OCI-LY7 (cell line): ENCODE measurements at regions not wholly inside any gene's neighbourhood (a gene's known extent, or its start where the extent isn't known, plus 50 kb on each side); places are given as distances from the start of the nearest gene placed in this dataset.

ENCODE experiments used
- BruUV-seq: library from RNA; stranded (reverse); fragments of 400-500 nt; replicated peaks from 2 replicates; lab custom pipeline; 2021; lab: Mats Ljungman, UMichigan
- CTCF ChIA-PET: fragments of 300-600 bp; sonication (Branson Sonifier 250); formaldehyde crosslinking; loops from one replicate; lab custom pipeline; 2022; ENCODE audit warnings: antibody characterized with exemption; ENCODE audit not compliant: unreplicated experiment; lab: Charles Lee
- POLR2A ChIA-PET: fragments of 300-600 bp; sonication (Branson Sonifier 250); formaldehyde crosslinking; loops from one replicate; lab custom pipeline; 2022; ENCODE audit warnings: antibody characterized with exemption; lab: Charles Lee
- DNase-seq: peaks from one replicate; pipeline ENCODE4 v3.0.0-alpha.2; 2015; ENCODE audit warnings: low spot score
- H2AFZ ChIP-seq: fragments of 200-600 bp; sonication (generic), shearing (Covaris generic); 2 replicates; pipeline ENCODE4 v1.6.1; 2014; ENCODE audit warnings: mild to moderate bottlenecking, antibody characterized with exemption, low read length, moderate library complexity
- H3K27ac ChIP-seq: fragments of 200-600 bp; sonication (generic); 2 replicates; pipeline ENCODE4 v1.5.1; 2014; ENCODE audit warnings: mixed run types, low read depth, mild to moderate bottlenecking, moderate library complexity, low read length, inconsistent platforms; ENCODE audit not compliant: poor library complexity, severe bottlenecking
- H3K36me3 ChIP-seq: fragments of 200-600 bp; sonication (generic); 2 replicates; pipeline ENCODE4 v1.6.1; 2014; ENCODE audit warnings: mild to moderate bottlenecking, antibody characterized with exemption, low read length, moderate library complexity, mixed read lengths; ENCODE audit not compliant: insufficient read depth
- H3K4me1 ChIP-seq: fragments of 200-600 bp; sonication (generic); 2 replicates; pipeline ENCODE4 v1.5.1; 2014; ENCODE audit warnings: mild to moderate bottlenecking, low read length; ENCODE audit not compliant: insufficient read depth, poor library complexity, severe bottlenecking
- H3K4me2 ChIP-seq: fragments of 200-600 bp; sonication (generic); 2 replicates; pipeline ENCODE4 v1.6.1; 2014; ENCODE audit warnings: mild to moderate bottlenecking, low read length
- H3K4me3 ChIP-seq: fragments of 200-600 bp; sonication (generic); 2 replicates; pipeline ENCODE4 v1.5.1; 2014; ENCODE audit warnings: mild to moderate bottlenecking, low read depth, low read length; ENCODE audit not compliant: poor library complexity, severe bottlenecking
- H3K79me2 ChIP-seq: fragments of 200-600 bp; sonication (generic); 2 replicates; pipeline ENCODE4 v1.6.1; 2016; ENCODE audit warnings: low read depth, mild to moderate bottlenecking, low read length, moderate library complexity, mixed read lengths; ENCODE audit not compliant: insufficient read depth
- H3K9me2 ChIP-seq: fragments of 200-600 bp; sonication (generic); 2 replicates; pipeline ENCODE4 v1.6.1; 2016; ENCODE audit warnings: mild to moderate bottlenecking, low read length, mixed read lengths; ENCODE audit not compliant: insufficient read depth
- H3K9me3 ChIP-seq: fragments of 200-600 bp; sonication (generic); 2 replicates; pipeline ENCODE4 v1.6.1; 2014; ENCODE audit warnings: mild to moderate bottlenecking, mixed run types, low read length, mixed read lengths
- H4K20me1 ChIP-seq: fragments of 200-600 bp; sonication (generic); 2 replicates; pipeline ENCODE4 v1.6.1; 2014; ENCODE audit warnings: mild to moderate bottlenecking, antibody characterized with exemption, low read length, moderate library complexity, mixed read lengths; ENCODE audit not compliant: insufficient read depth
- EZH2phosphoT487 ChIP-seq: fragments of 200-600 bp; sonication (generic); IDR thresholded peaks from 2 replicates; pipeline ENCODE4 v1.6.1; 2018; ENCODE audit warnings: low read depth, borderline replicate concordance, mild to moderate bottlenecking, mixed run types, antibody characterized with exemption, low read length, moderate library complexity, mixed read lengths
- intact Hi-C: fragments of 100-400 bp; cut with micrococcal nuclease; formaldehyde crosslinking; loops from one replicate; pipeline ENCODE4 v1.10.0; 2022; ENCODE audit not compliant: unreplicated experiment
- TF ChIP-seq, protein P1 (sequence below): fragments of 200-600 bp; sonication (generic); conservative IDR thresholded peaks from 2 replicates; pipeline ENCODE4 v1.5.1; 2014; ENCODE audit warnings: mild to moderate bottlenecking, antibody characterized with exemption, low read length, moderate library complexity, mixed read lengths

DNA sequence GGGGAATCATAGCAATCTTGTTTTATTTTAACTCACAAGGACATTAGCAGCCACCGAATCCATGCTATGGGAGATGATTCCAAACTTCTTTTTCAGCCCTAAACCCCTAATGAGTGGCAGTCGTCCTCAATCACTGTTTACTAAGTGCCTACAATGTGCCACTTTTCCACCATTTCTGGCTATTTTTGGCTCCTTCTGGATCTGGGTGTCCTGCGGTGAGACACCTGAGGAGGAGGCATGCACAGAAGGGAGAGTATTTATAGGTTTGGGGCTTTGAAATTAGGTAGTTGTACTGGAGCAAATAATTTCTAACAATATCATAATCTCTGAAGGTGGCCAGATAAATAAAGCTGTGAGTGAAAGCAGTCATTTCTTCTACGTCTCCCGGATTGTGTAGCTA, 1125.6 kb downstream of the BCL11B start:
- ChIA-PET CTCF (no interaction called here), POLR2A (interaction anchor here (1.5 kb wide), 1 partner anchor 17 kb away, joined by 3 read pairs; no protein-coding TSS in a partner anchor)
- H3K4me1 ChIP-seq, result no peaks in the 10 kb centered on the region
- TF ChIP-seq, protein P1, sequence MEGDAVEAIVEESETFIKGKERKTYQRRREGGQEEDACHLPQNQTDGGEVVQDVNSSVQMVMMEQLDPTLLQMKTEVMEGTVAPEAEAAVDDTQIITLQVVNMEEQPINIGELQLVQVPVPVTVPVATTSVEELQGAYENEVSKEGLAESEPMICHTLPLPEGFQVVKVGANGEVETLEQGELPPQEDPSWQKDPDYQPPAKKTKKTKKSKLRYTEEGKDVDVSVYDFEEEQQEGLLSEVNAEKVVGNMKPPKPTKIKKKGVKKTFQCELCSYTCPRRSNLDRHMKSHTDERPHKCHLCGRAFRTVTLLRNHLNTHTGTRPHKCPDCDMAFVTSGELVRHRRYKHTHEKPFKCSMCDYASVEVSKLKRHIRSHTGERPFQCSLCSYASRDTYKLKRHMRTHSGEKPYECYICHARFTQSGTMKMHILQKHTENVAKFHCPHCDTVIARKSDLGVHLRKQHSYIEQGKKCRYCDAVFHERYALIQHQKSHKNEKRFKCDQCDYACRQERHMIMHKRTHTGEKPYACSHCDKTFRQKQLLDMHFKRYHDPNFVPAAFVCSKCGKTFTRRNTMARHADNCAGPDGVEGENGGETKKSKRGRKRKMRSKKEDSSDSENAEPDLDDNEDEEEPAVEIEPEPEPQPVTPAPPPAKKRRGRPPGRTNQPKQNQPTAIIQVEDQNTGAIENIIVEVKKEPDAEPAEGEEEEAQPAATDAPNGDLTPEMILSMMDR, result no peak
- TF ChIP-seq EZH2phosphoT487, result no peak
- H3K4me2 ChIP-seq, result no peak overlapping the region
- no peaks in the 10 kb centered on the region for H3K79me2 ChIP-seq
- intact Hi-C loops, result no loop called here
- no peak for DNase-seq
- H3K9me3 ChIP-seq, result no peaks in the 10 kb centered on the region
- H3K36me3 ChIP-seq, result no peaks in the 10 kb centered on the region
- no peak overlapping the region for H2AFZ ChIP-seq
- BruUV-seq, result no TSS peak
- H3K9me2 ChIP-seq, result no peaks in the 10 kb centered on the region
- no peak overlapping the region for H3K27ac ChIP-seq
- H4K20me1 ChIP-seq, result no peaks in the 10 kb centered on the region
- H3K4me3 ChIP-seq, result no peak overlapping the region

DNA sequence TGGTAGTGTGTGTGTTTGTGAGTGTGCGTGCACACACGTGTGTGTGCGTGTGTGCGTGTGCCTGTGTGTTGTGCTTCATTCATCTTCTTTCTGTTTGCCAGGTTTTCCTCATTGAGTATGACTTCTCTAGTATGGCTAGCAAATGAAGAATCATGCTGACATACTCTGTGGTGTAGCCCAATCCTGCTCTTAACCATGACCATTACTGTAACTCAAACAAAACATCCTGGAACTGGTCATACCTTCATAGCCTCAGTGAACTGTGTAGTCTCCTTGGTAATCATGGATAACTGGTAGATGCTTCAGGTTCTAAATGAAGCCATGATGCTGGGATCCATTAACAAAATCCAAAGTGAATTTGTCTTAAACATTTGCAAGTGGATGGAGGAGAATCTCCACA, 1117.7 kb downstream of the BCL11B start:
- H3K4me1 ChIP-seq, result no peaks in the 10 kb centered on the region
- no peak overlapping the region for H3K4me3 ChIP-seq
- ChIA-PET CTCF (no interaction called here), POLR2A (no interaction called here)
- no peak overlapping the region for H2AFZ ChIP-seq
- H4K20me1 ChIP-seq, result no peaks in the 10 kb centered on the region
- H3K79me2 ChIP-seq, result no peaks in the 10 kb centered on the region
- H3K36me3 ChIP-seq, result no peaks in the 10 kb centered on the region
- BruUV-seq, result no TSS peak
- H3K9me2 ChIP-seq, result no peaks in the 10 kb centered on the region
- intact Hi-C loops, result no loop called here
- no peak overlapping the region for H3K4me2 ChIP-seq
- DNase-seq, result no peak
- H3K27ac ChIP-seq, result no peak overlapping the region
- no peak for TF ChIP-seq EZH2phosphoT487
- TF ChIP-seq, protein P1, result no peak
- no peaks in the 10 kb centered on the region for H3K9me3 ChIP-seq

DNA sequence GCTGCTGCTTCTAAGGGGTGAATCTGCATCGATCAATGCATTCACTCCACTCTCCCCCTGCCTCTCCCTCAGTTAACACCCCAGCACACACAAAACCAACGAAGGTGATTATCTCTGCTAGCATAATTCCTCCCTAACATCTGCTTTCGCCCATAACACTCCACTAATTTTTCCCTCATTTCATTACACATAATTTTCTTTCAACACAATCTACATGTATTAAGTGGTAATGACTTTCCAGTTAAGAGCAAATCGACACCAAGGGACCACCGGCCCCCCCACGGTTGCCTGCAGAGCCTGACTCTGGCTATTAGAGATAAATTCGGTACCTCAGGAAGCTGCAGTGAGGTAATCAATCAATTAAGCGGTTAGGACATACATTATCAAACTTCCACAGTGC, 1115.6 kb downstream of the BCL11B start:
- DNase-seq, result no peak
- TF ChIP-seq EZH2phosphoT487, result no peak
- TF ChIP-seq, protein P1, result no peak
- no peak overlapping the region for H3K4me3 ChIP-seq
- no peaks in the 10 kb centered on the region for H3K4me1 ChIP-seq
- no TSS peak for BruUV-seq
- no peaks in the 10 kb centered on the region for H3K9me3 ChIP-seq
- H3K4me2 ChIP-seq, result no peak overlapping the region
- H3K79me2 ChIP-seq, result no peaks in the 10 kb centered on the region
- ChIA-PET POLR2A (no interaction called here), CTCF (no interaction called here)
- H3K27ac ChIP-seq, result no peak overlapping the region
- intact Hi-C loops, result no loop called here
- no peaks in the 10 kb centered on the region for H3K36me3 ChIP-seq
- no peaks in the 10 kb centered on the region for H4K20me1 ChIP-seq
- no peak overlapping the region for H2AFZ ChIP-seq
- no peaks in the 10 kb centered on the region for H3K9me2 ChIP-seq
